ENCODE measurements at regions not wholly inside any gene's neighbourhood (a gene's known extent, or its start where the extent isn't known, plus 50 kb on each side); places are given as distances from the start of the nearest gene placed in this dataset.

GRCh38 chr20:11838076-11838636 lies 79.5 kb upstream of the BTBD3 start:
- no peak for DNase-seq (ENCODE audit: low read depth)
- Histone ChIP-seq H3K27me3 (ENCODE audit: control insufficient read depth, insufficient read depth, low read length) (no peaks in the 10 kb centered on the region), H3K4me3 (ENCODE audit: low read depth, low read length) (no peak overlapping the region), H3K36me3 (ENCODE audit: control insufficient read depth, insufficient read depth, low read length) (no peaks in the 10 kb centered on the region)
- no peak for TF ChIP-seq CTCF (IDR thresholded peaks at IDR 0.05; ENCODE audit: insufficient read depth, low read length, poor library complexity, severe bottlenecking)

- TF ChIP-seq CTCF (IDR thresholded peaks at IDR 0.05; ENCODE audit: insufficient read depth, low read length, poor library complexity, severe bottlenecking), result no peak
- DNase-seq (ENCODE audit: low read depth), result no peak
- Histone ChIP-seq H3K36me3 (ENCODE audit: control insufficient read depth, insufficient read depth, low read length) (no peaks in the 10 kb centered on the region), H3K27me3 (ENCODE audit: control insufficient read depth, insufficient read depth, low read length) (no peaks in the 10 kb centered on the region), H3K4me3 (ENCODE audit: low read depth, low read length) (no peak overlapping the region)
These were observed 75.7 kb upstream of the BTBD3 start for GRCh38 chr20:11841972-11842461.

GRCh38 chr20:11843289-11843688 lies 74.4 kb upstream of the BTBD3 start:
- H3K36me3 ChIP-seq (ENCODE audit: control insufficient read depth, insufficient read depth, low read length), result no peaks in the 10 kb centered on the region
- no peak for DNase-seq (ENCODE audit: low read depth)
- no peak overlapping the region for H3K4me3 ChIP-seq (ENCODE audit: low read depth, low read length)
- no peaks in the 10 kb centered on the region for H3K27me3 ChIP-seq (ENCODE audit: control insufficient read depth, insufficient read depth, low read length)
- no peak for TF ChIP-seq CTCF (IDR thresholded peaks at IDR 0.05; ENCODE audit: insufficient read depth, low read length, poor library complexity, severe bottlenecking)

GRCh38 chr20:11844691-11845090 lies 73.0 kb upstream of the BTBD3 start:
- no peak for DNase-seq (ENCODE audit: low read depth)
- H3K27me3 ChIP-seq (ENCODE audit: control insufficient read depth, insufficient read depth, low read length), result no peaks in the 10 kb centered on the region
- no peak for TF ChIP-seq CTCF (IDR thresholded peaks at IDR 0.05; ENCODE audit: insufficient read depth, low read length, poor library complexity, severe bottlenecking)
- H3K36me3 ChIP-seq (ENCODE audit: control insufficient read depth, insufficient read depth, low read length), result no peaks in the 10 kb centered on the region
- H3K4me3 ChIP-seq (ENCODE audit: low read depth, low read length), result no peak overlapping the region

- no peak for DNase-seq (ENCODE audit: low read depth)
- Histone ChIP-seq H3K4me3 (ENCODE audit: low read depth, low read length) (no peak overlapping the region), H3K36me3 (ENCODE audit: control insufficient read depth, insufficient read depth, low read length) (no peaks in the 10 kb centered on the region), H3K27me3 (ENCODE audit: control insufficient read depth, insufficient read depth, low read length) (no peaks in the 10 kb centered on the region)
- TF ChIP-seq CTCF (IDR thresholded peaks at IDR 0.05; ENCODE audit: insufficient read depth, low read length, poor library complexity, severe bottlenecking), result no peak
These were observed 72.4 kb upstream of the BTBD3 start for GRCh38 chr20:11845340-11845739.

- Histone ChIP-seq H3K4me3 (ENCODE audit: low read depth, low read length) (no peak overlapping the region), H3K27me3 (ENCODE audit: control insufficient read depth, insufficient read depth, low read length) (no peaks in the 10 kb centered on the region), H3K36me3 (ENCODE audit: control insufficient read depth, insufficient read depth, low read length) (no peaks in the 10 kb centered on the region)
- TF ChIP-seq CTCF (IDR thresholded peaks at IDR 0.05; ENCODE audit: insufficient read depth, low read length, poor library complexity, severe bottlenecking), result no peak
- no peak for DNase-seq (ENCODE audit: low read depth)
These were observed 71.6 kb upstream of the BTBD3 start for GRCh38 chr20:11846131-11846530.
